T-helper 9 cell (primary cell): ENCODE measurements at regions not wholly inside any gene's neighbourhood (a gene's known extent, or its start where the extent isn't known, plus 50 kb on each side); places are given as distances from the start of the nearest gene placed in this dataset.

Experiments
- DNase-seq: peaks from one replicate; pipeline ENCODE4 v3.0.0-alpha.2; 2020

GRCh38 chr1:5711956-5712645 lies 280.1 kb downstream of the NPHP4 start:
- DNase-seq: no peak

DNA sequence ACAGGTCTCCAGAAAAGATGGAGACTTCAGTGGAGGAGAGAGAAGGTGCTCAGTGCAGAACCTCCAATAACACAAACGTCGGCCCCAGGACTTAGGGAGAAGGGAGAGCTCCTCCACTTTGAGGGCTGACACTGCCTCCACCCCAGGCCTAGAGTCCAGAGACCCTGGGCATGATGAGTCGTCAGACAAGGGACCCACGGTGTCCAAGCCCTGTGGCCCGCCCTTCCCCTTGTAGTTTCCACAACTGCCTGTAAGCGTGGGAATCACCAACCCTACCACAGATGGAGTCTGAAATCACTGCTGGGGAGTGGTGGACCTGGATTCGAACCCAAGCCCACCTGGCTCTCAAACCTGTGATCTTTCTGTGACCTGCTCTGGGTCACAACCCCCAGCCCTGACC lies 281.1 kb downstream of the NPHP4 start:
- no peak for DNase-seq

- DNase-seq: no peak
These were observed 282.2 kb downstream of the NPHP4 start for GRCh38 chr1:5709976-5710375.

DNA sequence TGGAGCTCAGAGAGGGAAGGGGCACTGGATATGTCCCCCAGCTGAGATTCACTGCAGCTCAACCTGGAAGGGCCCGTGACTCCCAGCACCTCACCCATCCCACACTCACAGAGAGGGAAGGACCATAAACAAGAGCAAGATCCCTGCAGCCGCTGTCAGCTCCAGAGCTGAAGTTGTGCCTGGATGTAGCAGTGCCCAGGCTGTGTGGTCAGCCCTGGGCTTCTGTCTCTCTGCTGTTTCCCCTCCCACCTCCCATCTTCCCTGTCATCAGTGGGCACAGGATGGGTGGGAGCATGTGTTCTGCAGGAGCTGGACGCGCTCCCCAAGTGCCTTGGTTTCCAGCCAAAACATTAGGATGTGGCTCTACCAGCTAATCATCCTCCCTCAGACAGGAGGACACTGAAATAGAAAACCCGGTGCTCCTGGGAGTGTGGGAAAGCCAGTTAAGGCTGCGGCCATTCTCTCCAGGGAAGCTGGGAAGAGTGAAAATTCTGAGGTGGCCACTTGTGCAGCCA lies 282.7 kb downstream of the NPHP4 start:
- DNase-seq: no peak

DNA sequence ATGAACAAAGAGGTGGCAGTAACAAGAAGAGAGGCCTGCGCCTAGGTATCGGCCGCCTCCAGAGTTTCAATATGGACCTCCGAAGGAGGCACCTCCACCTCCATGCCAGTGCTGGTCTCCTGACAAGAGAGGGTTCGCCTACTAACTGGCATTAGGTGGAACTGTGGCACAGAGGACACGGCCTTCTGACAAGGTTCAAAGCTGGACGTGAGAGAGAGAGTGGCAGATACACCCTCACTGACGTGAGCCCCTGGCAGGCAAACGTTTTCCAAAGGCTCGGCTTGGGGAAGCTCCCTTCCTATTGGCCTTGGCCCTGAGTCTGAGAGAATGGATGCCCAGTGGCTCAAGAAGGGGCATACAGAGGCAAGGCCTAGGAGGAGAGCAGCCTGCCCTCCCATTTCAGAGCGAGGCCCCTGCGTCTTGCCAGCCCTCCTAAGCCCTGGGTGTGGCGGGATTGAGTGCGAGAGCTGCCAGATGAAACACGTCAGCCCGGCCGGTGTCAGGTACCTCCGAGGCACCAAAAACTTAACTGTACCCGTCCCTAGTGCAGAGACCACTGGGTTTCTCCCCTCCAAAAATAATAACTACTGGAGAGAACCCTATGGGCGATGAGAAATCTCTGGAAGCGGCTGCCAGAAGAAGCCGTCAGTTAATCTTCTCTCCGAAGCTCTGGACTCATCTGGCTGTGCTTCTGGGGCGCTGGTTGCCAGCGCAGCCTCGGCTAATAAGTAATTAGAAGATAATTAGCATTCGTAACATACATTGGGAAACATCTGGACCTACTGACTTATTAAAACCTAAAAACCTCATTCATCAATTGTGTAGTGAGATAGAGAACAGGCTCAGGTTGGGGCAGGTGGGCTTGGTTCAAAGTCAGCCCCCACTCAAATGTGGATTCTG lies 283.6 kb downstream of the NPHP4 start:
- no peak for DNase-seq

DNA sequence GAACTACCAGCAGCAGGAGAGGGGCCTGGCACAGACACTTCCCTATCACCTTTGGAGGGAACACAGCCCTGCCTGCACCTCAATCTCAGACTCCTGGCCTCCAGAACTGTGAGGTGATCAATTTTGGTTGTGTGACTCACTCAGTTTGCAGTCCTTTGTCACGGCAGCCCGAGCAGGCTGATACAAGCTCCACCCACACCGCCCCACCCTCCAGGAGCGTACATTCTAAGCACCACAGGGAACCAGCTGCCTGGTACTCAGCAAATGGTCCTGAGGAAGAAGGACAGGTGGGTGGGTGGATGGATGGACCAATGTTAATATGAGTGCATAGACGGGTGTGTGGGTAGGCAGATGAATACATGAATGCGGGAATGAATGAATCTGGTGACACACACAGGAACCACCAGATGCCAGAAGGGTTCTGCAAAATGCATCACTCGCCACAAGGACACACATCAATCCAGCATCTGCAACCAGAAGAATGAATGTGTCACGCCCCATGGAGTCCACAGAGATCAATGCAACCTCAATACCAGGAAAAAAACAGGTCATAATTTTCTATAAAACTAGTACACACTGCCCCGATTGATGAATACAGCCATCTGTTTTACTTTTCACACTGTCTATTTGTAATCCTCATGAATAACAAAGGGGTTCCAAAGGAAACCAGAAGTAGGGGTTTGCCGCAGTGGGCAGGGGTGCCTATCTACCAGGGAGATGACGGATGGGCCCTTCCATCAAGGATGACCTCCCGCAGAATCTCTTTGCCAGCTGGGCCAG lies 284.5 kb downstream of the NPHP4 start:
- no peak for DNase-seq

GRCh38 chr1:5706239-5706638 lies 286.0 kb downstream of the NPHP4 start:
- DNase-seq: no peak

DNA sequence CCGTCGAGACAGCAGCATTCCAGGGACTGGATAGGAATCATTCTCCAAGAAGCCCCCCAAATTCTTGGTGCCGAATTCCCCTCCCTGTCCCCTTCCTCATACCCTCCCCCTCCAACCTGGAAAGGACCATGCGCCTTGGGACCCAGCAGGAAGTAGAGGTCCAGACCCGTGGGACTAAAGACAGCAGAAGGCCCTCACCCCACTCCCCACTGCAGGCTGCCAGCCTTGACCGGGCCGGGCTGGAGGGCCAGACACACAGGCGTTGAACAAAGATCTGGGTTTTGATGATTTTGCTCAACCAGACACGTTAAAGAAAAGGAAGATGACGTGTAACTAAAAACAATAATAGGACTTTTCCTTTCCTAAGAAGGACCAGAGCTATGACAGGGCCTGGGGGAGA lies 286.5 kb downstream of the NPHP4 start:
- no peak for DNase-seq

- no peak for DNase-seq
These were observed 287.4 kb downstream of the NPHP4 start for GRCh38 chr1:5704561-5705514.

GRCh38 chr1:5701642-5702041 lies 290.6 kb downstream of the NPHP4 start:
- DNase-seq: no peak

DNA sequence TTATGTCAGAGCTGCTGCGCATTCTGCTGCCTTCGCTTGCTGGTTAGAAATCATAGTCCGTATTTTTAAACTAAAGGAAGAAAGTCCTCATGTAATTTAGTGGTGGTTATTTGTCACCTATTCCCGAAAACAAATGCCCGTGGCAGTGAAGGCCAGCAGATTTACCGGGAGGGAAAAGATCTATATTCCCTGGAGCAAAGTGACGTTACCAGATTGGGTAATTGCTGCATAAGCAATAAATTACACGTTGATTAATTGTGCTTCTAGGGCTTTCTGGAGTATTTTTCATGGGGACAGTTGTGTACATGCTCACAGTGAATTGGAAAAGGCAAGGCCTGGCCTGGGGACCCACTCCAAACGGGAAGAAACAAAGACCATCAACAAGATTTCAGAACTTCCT lies 298.7 kb downstream of the NPHP4 start:
- DNase-seq: no peak

DNA sequence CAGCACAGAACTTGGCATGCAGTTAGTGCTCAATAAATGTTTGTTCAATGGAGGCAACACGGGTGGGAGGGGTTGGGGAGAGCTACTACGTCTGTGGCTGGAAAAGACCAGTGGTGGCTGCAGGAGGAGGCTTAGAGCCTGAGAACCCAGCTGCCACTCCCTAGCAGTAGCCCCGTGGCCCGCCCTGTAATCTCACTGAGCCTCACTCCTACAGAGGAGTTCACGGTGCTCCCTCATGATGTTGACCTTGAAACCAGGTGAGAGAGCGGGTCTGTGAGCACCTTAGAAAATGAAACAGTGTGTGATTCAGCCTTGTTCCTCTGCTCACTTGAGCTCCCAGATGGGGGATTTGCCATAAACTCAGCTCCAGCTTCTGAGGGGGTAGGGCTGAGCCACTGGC lies 299.6 kb downstream of the NPHP4 start:
- DNase-seq: no peak

- DNase-seq: no peak
These were observed 300.3 kb downstream of the NPHP4 start for GRCh38 chr1:5691795-5692509.

DNA sequence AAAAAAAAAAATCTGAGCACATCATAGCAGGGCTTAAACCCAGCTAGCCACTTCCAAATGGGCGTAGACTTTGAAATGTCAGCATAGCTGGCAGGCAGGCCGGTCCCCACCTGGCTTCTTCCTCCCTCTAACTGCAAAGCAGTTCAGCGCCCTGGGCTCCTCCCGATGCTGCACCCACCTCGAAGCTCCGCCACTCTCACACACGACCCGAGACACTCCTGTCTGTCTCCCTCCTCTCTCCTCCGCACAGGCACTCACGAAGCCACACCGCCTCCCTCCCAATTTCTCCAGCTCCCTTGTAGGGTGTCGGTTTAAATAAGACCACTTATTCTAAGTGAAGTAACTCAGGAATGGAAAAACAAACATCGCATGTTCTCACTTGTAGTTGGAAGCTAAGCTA lies 301.3 kb downstream of the NPHP4 start:
- DNase-seq: no peak

DNA sequence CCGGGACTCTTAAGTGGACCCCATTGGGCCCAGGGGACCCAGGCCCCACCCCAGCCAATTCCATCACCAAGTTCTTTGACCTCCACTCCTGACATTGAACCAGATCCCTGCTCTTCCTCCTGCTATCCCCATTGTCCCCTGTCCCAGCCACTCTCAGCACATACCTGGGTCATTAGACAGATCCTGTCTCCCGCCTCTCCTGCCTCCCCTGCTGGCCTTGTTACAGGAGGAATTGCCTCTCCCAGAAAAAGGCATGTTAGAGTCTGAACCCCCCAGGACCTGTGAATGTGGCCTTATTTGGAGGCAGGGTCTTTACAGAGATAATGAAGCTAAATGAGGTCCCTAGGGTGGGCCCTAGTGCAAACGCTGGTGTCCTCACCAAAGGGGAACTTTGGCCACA lies 301.9 kb downstream of the NPHP4 start:
- DNase-seq: no peak

- DNase-seq: no peak
These were observed 303.8 kb downstream of the NPHP4 start for GRCh38 chr1:5688081-5689077.

GRCh38 chr1:5686925-5687706 lies 305.1 kb downstream of the NPHP4 start:
- DNase-seq: no peak

DNA sequence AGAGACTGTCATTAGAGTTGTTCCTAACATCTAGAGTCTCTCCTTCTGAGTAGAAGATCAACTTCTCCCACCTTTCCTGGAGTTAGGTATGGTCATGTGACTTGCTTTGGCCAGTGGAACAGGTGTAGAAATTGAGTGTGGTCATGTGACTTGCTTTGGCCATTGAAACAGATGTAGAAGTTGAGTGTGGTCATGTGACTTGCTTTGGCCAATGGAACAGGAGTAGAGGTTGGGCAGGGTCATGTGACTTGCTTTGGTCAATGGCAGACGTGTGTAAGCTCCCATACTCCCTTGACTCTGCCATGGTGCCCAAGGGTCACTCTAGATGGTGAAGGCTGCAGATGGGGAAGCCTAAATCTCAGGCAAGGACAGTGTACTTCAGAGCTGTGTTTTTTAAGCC lies 306.0 kb downstream of the NPHP4 start:
- DNase-seq: no peak

GRCh38 chr1:5685446-5686040 lies 306.7 kb downstream of the NPHP4 start:
- no peak for DNase-seq
